ENCODE measurements at regions not wholly inside any gene's neighbourhood (a gene's known extent, or its start where the extent isn't known, plus 50 kb on each side); places are given as distances from the start of the nearest gene placed in this dataset.

DNA sequence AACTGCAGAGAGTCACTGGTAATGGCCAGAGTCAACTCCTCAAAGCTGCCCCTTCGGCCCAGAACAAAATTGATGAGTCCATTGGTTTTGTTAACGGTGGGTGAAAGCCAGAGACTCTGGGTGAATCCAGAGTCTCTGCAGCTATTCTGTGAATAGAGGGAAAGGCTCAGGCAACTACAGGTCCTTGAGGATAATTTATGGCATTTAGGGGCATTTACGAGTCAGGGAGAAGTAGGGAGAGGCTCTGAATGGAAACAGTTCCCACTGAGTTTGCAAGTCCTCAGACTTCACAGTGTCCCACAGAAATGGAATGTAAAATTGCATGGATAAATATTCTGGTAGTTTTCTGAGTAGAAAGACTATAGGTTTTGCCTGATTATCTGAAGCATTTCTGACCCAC lies 257.8 kb downstream of the SEC61B start (continued):
- TF ChIP-seq KAT7 (CRISPR knock-in tag; IDR thresholded peaks at IDR 0.05; ENCODE audit: borderline replicate concordance), result no peak
- no peak for TF ChIP-seq ZNF416 (CRISPR knock-in tag; IDR thresholded peaks at IDR 0.05)

DNA sequence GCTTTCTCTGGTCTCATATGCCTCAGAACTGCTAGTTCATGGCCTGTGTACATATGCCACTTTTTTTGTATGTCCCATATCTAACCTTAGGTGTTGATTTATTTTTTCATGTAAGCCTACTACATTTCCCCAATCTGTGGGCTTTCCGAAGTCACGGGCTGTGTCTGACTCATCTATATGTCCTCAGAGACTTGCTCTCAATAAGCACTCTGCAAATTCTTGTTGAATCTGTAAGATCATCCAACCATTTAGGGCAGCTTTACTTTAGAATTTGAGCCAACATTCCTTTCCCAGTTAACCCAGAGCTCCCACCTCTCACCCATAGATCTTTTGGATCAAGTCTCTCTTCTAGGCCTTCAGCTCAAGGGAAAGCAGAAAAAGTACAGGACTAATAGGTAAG lies 263.4 kb downstream of the SEC61B start:
- Mint-ChIP-seq H3K27ac (no peak overlapping the region), H3K4me1 (peaks cover 21% of the 10 kb centered on the region), H3K27me3 (ENCODE audit: low read depth) (peaks cover 58% of the 10 kb centered on the region), H3K4me3 (no peak overlapping the region), H3K36me3 (no peaks in the 10 kb centered on the region), H3K9me3 (no peaks in the 10 kb centered on the region)
- ChIA-PET POLR2A (no interaction called here), CTCF (no interaction called here)
- no peak for TF ChIP-seq NR1H2 (CRISPR knock-in tag; IDR thresholded peaks at IDR 0.05)
- no peak for TF ChIP-seq MYBL2 (CRISPR knock-in tag; IDR thresholded peaks at IDR 0.05)
- TF ChIP-seq, protein P1, sequence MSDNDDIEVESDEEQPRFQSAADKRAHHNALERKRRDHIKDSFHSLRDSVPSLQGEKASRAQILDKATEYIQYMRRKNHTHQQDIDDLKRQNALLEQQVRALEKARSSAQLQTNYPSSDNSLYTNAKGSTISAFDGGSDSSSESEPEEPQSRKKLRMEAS (CRISPR knock-in tag; IDR thresholded peaks at IDR 0.05), result no peak
- TF ChIP-seq ETV6 (CRISPR knock-in tag; IDR thresholded peaks at IDR 0.05), result no peak
- TF ChIP-seq, protein P2, sequence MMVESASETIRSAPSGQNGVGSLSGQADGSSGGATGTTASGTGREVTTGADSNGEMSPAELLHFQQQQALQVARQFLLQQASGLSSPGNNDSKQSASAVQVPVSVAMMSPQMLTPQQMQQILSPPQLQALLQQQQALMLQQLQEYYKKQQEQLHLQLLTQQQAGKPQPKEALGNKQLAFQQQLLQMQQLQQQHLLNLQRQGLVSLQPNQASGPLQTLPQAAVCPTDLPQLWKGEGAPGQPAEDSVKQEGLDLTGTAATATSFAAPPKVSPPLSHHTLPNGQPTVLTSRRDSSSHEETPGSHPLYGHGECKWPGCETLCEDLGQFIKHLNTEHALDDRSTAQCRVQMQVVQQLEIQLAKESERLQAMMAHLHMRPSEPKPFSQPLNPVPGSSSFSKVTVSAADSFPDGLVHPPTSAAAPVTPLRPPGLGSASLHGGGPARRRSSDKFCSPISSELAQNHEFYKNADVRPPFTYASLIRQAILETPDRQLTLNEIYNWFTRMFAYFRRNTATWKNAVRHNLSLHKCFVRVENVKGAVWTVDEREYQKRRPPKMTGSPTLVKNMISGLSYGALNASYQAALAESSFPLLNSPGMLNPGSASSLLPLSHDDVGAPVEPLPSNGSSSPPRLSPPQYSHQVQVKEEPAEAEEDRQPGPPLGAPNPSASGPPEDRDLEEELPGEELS (CRISPR knock-in tag; IDR thresholded peaks at IDR 0.05), result no peak
- TF ChIP-seq MXD4 (CRISPR knock-in tag; IDR thresholded peaks at IDR 0.05; ENCODE audit: borderline replicate concordance), result no peak
- no peak for TF ChIP-seq ZNF219 (CRISPR knock-in tag; IDR thresholded peaks at IDR 0.05; ENCODE audit: borderline replicate concordance)
- no peak for TF ChIP-seq CREM (CRISPR knock-in tag; IDR thresholded peaks at IDR 0.05)
- TF ChIP-seq, protein P3, sequence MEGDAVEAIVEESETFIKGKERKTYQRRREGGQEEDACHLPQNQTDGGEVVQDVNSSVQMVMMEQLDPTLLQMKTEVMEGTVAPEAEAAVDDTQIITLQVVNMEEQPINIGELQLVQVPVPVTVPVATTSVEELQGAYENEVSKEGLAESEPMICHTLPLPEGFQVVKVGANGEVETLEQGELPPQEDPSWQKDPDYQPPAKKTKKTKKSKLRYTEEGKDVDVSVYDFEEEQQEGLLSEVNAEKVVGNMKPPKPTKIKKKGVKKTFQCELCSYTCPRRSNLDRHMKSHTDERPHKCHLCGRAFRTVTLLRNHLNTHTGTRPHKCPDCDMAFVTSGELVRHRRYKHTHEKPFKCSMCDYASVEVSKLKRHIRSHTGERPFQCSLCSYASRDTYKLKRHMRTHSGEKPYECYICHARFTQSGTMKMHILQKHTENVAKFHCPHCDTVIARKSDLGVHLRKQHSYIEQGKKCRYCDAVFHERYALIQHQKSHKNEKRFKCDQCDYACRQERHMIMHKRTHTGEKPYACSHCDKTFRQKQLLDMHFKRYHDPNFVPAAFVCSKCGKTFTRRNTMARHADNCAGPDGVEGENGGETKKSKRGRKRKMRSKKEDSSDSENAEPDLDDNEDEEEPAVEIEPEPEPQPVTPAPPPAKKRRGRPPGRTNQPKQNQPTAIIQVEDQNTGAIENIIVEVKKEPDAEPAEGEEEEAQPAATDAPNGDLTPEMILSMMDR (IDR thresholded peaks at IDR 0.05), result no peak
- TF ChIP-seq, protein P4, sequence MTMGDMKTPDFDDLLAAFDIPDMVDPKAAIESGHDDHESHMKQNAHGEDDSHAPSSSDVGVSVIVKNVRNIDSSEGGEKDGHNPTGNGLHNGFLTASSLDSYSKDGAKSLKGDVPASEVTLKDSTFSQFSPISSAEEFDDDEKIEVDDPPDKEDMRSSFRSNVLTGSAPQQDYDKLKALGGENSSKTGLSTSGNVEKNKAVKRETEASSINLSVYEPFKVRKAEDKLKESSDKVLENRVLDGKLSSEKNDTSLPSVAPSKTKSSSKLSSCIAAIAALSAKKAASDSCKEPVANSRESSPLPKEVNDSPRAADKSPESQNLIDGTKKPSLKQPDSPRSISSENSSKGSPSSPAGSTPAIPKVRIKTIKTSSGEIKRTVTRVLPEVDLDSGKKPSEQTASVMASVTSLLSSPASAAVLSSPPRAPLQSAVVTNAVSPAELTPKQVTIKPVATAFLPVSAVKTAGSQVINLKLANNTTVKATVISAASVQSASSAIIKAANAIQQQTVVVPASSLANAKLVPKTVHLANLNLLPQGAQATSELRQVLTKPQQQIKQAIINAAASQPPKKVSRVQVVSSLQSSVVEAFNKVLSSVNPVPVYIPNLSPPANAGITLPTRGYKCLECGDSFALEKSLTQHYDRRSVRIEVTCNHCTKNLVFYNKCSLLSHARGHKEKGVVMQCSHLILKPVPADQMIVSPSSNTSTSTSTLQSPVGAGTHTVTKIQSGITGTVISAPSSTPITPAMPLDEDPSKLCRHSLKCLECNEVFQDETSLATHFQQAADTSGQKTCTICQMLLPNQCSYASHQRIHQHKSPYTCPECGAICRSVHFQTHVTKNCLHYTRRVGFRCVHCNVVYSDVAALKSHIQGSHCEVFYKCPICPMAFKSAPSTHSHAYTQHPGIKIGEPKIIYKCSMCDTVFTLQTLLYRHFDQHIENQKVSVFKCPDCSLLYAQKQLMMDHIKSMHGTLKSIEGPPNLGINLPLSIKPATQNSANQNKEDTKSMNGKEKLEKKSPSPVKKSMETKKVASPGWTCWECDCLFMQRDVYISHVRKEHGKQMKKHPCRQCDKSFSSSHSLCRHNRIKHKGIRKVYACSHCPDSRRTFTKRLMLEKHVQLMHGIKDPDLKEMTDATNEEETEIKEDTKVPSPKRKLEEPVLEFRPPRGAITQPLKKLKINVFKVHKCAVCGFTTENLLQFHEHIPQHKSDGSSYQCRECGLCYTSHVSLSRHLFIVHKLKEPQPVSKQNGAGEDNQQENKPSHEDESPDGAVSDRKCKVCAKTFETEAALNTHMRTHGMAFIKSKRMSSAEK (CRISPR knock-in tag; IDR thresholded peaks at IDR 0.05; ENCODE audit: borderline replicate concordance), result no peak
- no peak for TF ChIP-seq ZNF423 (CRISPR knock-in tag; IDR thresholded peaks at IDR 0.05)
- no peak for TF ChIP-seq JUN (CRISPR knock-in tag; IDR thresholded peaks at IDR 0.05)
- no peak for TF ChIP-seq HMGA2 (CRISPR knock-in tag; IDR thresholded peaks at IDR 0.05)
- TF ChIP-seq GRHL2 (CRISPR knock-in tag; IDR thresholded peaks at IDR 0.05; ENCODE audit: insufficient replicate concordance, severe bottlenecking), result no peak
- no peak for TF ChIP-seq ZNF232 (CRISPR knock-in tag; IDR thresholded peaks at IDR 0.05)
- TF ChIP-seq FOXP1 (CRISPR knock-in tag; IDR thresholded peaks at IDR 0.05; ENCODE audit: borderline replicate concordance), result no peak
- no peak for TF ChIP-seq TCF7 (CRISPR knock-in tag; IDR thresholded peaks at IDR 0.05; ENCODE audit: low read depth)
- TF ChIP-seq NFYB (CRISPR knock-in tag; conservative IDR thresholded peaks at IDR 0.05; ENCODE audit: low read depth), result no peak
- TF ChIP-seq OVOL2 (CRISPR knock-in tag; IDR thresholded peaks at IDR 0.05; ENCODE audit: borderline replicate concordance), result no peak
- TF ChIP-seq KAT7 (CRISPR knock-in tag; IDR thresholded peaks at IDR 0.05; ENCODE audit: borderline replicate concordance), result no peak
- ATAC-seq, result no peak
- no peak for DNase-seq (ENCODE audit: low spot score)

Measured in WTC11 (cell line).